HL-60/S4 (cell line): ENCODE measurements at regions not wholly inside any gene's neighbourhood (a gene's known extent, or its start where the extent isn't known, plus 50 kb on each side); places are given as distances from the start of the nearest gene placed in this dataset.
"Not testable (repeated sequence)": the region's sequence is repeated elsewhere in the genome, so short reads cannot be mapped to it uniquely, and the experiment has no call there.

Experiments
- in situ Hi-C: fragments of 300-500 bp; cut with MboI; formaldehyde crosslinking; loops from 2 replicates; pipeline ENCODE4 v1.14.3; 2022; ENCODE audit warnings: low sequenced_read_pairs

GRCh38 chr20:22941550-22941949 lies 93.6 kb upstream of the SSTR4 start:
- in situ Hi-C loops = no loop called here

GRCh38 chr20:22942742-22943141 lies 92.4 kb upstream of the SSTR4 start:
- in situ Hi-C loops = no loop called here

GRCh38 chr20:22944062-22944461 lies 91.0 kb upstream of the SSTR4 start:
- in situ Hi-C loops = no loop called here

GRCh38 chr20:22944936-22945335 lies 90.2 kb upstream of the SSTR4 start:
- in situ Hi-C loops = no loop called here

GRCh38 chr20:22946596-22946995 lies 88.5 kb upstream of the SSTR4 start:
- in situ Hi-C loops = no loop called here

- in situ Hi-C loops = no loop called here
These were observed 85.6 kb upstream of the SSTR4 start for GRCh38 chr20:22949331-22950109.

GRCh38 chr20:22951966-22952365 lies 83.1 kb upstream of the SSTR4 start:
- in situ Hi-C loops = no loop called here

GRCh38 chr20:22954661-22955060 lies 80.5 kb upstream of the SSTR4 start:
- in situ Hi-C loops = no loop called here

- in situ Hi-C loops = no loop called here
These were observed 76.7 kb upstream of the SSTR4 start for GRCh38 chr20:22958390-22958789.

- in situ Hi-C loops = no loop called here
These were observed 72.3 kb upstream of the SSTR4 start for GRCh38 chr20:22962567-22963439.

GRCh38 chr20:22963581-22963980 lies 71.5 kb upstream of the SSTR4 start:
- in situ Hi-C loops = no loop called here

- in situ Hi-C loops = no loop called here
These were observed 68.2 kb upstream of the SSTR4 start for GRCh38 chr20:22966787-22967464.

GRCh38 chr20:22967706-22968105 lies 67.4 kb upstream of the SSTR4 start:
- in situ Hi-C loops = not testable (repeated sequence)

- in situ Hi-C loops = not testable (repeated sequence)
These were observed 66.1 kb upstream of the SSTR4 start for GRCh38 chr20:22969031-22969430.

- in situ Hi-C loops = not testable (repeated sequence)
These were observed 64.0 kb upstream of the SSTR4 start for GRCh38 chr20:22971077-22971476.

- in situ Hi-C loops = no loop called here
These were observed 60.8 kb upstream of the SSTR4 start for GRCh38 chr20:22974354-22974753.

GRCh38 chr20:22977047-22977785 lies 57.9 kb upstream of the SSTR4 start:
- in situ Hi-C loops = no loop called here

- in situ Hi-C loops = no loop called here
These were observed 51.1 kb upstream of the SSTR4 start for GRCh38 chr20:22984008-22984407.

- in situ Hi-C loops = no loop called here
These were observed 50.5 kb upstream of the SSTR4 start for GRCh38 chr20:22984606-22985005.

GRCh38 chr20:22985239-22985778 lies 49.8 kb upstream of the SSTR4 start:
- in situ Hi-C loops = no loop called here
